GM18873 (cell line): ENCODE measurements at regions not wholly inside any gene's neighbourhood (a gene's known extent, or its start where the extent isn't known, plus 50 kb on each side); places are given as distances from the start of the nearest gene placed in this dataset.

Experiments
- ATAC-seq: cut with Tn5 transposase; IDR thresholded peaks from one replicate; pipeline ENCODE4 v1.9.1; 2021; ENCODE audit warnings: mild to moderate bottlenecking, moderate library complexity, moderate number of reproducible peaks; ENCODE audit not compliant: unreplicated experiment, low FRiP score

- ATAC-seq, result no peak
These were observed 52.2 kb downstream of the FAT3 start for GRCh38 chr11:92276773-92277172.

DNA sequence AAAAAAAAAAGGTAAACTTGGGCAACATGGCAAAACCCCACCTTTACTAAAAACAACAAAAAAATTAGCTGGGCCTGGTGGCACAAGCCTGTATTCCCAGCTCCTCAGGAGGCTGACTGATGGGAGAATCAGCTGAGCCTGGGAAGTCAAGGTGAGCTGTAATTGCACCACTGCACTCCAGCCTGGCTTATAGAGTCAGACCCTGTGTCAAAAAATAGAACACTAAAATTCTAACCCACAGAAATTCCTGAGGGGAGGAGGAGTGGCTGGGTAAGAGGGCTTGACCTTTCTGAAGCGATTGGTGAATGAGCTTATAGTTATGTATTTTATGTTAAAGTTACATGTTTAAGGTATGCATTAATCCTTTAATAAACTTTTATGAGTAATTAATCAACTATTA lies 53.3 kb downstream of the FAT3 start:
- ATAC-seq, result no peak

GRCh38 chr11:92278791-92279433 lies 54.3 kb downstream of the FAT3 start:
- ATAC-seq, result no peak

DNA sequence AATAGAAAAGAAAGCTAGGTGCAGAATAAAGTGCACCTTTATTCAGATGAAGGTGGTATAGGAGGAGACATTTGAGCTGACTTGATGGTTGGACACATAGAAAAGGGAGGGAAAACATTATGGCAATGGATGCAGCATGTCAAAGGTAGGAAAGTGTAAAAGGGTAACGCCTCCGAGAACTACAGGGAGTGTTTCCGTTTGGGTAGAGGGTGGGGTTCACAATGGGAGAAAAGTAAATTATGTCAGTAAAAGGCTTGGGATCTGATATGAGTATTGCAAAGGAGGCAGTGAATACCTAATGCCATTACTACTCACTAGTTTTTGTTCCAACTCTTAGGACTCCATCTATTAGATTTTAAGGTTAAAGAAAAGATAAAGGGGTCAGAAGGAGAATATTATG lies 59.5 kb downstream of the FAT3 start:
- ATAC-seq, result no peak

GRCh38 chr11:92284558-92284957 lies 59.9 kb downstream of the FAT3 start:
- ATAC-seq, result no peak

DNA sequence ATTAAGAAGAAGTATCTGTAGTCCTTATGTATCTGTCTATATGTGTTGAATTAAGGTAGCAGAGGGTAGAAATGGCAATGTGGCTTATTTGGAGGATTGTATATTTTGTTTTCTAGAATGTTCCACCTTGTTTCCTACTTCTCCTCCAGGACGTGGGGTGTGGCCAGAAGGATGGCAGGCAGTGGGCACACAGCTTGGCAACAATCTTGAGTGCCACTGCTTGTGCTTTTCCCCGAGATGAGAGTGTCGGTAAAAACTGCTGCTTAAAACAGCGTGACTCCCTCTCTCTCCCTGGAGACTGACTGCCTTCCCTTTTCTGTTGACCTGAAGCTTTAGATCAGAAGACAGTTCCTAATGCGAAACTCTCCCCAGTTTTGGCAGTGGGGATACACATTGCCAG lies 61.2 kb downstream of the FAT3 start:
- no peak for ATAC-seq

GRCh38 chr11:92286709-92287108 lies 62.1 kb downstream of the FAT3 start:
- ATAC-seq, result no peak

GRCh38 chr11:92295175-92296137 lies 70.8 kb downstream of the FAT3 start:
- no peak for ATAC-seq

DNA sequence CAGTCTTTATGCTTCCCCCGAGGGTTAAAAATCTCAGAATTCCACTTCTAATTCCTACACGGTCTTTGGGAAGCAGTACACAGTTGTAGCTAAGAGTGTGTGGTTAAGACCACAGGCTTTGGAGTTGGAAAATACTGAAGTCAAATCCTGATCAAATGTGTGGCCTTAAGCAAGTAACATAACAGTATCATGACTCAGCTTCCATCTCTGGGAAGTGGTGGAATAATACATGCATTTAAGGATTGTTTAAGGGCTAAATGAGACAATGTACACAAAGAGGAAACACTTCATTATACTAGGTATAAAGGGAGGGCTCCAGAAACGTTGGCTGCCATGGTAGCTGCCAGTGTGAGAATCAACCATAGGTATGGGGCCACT lies 71.5 kb downstream of the FAT3 start:
- ATAC-seq, result no peak

DNA sequence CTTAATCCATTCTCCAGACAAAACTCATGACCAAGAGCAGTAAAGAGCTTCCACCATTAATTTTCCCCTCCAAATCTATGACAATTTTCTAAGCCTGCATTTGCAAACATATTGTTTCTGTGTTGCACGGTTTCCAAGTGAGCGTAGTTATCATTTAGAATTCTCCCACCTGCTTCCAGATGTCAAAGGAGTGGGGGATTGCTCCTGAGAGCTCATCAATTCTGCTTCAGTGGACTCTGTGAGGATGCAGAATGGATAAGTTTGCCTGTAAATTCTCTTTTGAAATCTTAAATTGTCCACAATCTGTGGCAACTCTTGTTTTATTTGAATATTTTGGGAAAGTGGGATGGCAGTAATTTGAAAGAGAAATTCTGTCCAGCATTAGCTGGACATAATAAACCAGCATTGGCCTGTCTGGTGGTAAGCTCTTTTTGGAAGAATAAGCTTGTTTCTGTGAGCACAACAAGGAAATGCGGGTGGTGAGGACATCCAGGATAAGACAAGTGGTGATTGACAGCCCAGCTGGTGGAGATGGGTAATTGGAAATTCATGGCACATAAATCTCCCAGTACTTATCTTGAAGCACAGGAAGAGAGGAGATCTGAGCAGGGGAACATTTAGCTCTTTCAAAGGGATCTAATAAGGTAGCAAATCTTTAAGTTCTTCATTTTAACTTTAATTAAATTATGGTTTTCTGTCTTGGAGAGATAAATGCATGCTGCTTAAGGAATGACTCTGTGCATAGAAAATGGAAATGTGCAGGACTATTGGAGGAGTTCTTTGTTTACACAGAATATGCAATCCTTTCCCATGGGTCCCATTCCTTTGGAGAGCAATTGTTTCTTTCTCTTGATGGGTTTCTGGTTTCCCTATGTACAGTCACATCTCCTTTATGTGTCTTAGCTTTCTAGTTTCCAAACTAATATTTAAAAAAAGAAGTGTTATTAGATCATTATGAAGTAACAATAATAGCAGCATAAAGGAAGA lies 73.2 kb downstream of the FAT3 start:
- ATAC-seq, result no peak

DNA sequence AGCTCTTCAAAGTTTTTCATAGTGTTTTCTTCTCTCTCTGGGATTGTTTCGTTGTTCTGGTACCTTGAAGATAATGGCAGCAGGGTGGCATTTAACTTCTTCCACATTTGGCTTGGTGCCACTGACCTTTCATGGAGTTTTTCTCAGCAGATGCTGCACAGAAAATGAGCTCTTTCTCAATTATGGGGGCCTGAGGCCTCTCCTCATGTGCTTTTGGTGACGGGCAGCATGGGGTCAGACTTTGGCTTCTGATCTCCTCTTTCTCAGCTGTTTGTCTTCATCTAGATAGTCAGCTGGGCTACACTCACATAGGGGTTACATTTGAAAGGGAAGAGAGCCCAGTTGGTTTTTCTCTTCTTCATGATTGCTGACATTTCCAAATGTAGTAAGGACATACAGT lies 76.3 kb downstream of the FAT3 start:
- no peak for ATAC-seq

- no peak for ATAC-seq
These were observed 78.2 kb downstream of the FAT3 start for GRCh38 chr11:92302770-92303169.

GRCh38 chr11:92304271-92304670 lies 79.7 kb downstream of the FAT3 start:
- no peak for ATAC-seq

DNA sequence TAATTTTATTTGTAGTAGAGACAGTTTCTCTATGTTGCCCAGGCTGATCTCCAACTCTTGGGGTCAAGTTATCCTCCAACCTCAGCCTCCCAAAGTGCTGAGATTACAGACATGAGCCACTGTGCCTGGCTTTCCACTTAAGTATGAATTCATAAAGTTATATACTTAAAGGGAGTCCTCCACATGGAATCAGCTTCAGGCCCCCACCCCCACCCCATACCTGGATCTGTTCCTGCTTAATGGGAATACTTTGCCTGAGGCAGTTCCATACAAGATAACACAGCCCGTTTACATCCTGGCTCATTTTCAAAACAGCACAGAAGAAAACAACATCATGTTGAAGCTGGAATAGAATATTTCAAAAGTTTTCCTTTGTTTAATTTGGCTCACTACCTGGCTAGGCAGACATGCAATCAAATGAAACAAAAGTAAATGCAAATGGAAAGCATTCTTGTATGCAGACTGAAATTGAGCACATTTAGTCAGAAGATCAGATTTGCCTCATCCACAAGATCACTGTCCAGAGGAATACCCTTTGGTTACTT lies 82.4 kb downstream of the FAT3 start:
- no peak for ATAC-seq

DNA sequence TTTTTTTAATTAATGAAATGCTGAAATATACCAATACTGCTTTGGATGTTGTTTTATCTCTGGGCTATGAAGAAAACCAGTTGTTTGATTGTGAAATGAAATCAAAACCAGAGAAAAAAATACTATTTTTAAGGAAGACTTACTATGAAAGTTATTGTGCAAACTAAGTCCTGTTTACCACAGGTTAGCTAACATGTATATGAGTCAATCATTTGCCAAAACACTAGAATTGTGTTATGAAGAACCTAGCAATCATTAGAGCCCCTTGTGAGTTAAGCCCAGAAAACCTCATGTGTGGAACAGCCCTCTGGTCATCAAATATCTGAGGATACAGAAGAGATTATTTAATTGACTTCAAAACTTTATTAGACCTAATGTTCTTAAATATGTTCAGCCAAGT lies 83.7 kb downstream of the FAT3 start:
- ATAC-seq, result no peak

DNA sequence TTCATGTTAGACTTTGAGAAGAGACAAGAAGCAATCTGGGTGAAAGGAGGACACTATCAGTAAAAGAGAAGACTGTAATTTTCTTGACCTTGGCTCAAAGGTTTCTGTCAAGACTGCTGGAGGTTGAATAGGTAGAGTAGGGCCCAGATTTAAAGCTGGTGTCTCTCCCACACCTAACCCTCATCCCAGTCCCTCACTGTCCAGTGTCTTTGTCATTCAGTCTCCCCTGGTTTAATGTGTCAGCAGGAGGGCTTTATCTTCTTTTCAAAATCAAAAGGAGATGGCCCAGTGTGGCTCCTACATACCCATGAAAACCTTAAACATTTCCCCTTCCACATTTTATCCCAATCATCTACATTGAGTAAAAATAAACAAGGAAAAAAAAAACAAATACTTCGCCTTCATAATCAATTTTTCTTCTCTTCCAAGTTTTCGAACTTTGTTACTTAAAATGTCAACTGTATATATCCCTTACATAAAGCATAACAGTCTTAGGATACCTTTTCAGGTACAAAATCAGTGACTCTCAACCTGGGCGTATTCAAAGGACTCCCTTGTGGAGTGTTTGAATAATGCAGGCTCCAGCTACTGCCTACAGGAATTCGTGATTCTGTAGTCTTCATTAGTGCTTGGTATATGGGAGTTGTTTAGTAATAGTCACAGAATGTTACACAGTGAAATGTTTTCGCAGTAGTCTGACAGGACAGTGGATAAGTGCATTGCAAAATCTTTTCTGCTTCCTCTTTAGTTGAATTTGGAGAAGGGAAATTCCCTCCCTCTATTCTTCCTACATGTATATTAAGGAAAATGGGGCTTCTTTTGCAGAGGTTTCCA lies 87.2 kb downstream of the FAT3 start:
- ATAC-seq, result no peak

DNA sequence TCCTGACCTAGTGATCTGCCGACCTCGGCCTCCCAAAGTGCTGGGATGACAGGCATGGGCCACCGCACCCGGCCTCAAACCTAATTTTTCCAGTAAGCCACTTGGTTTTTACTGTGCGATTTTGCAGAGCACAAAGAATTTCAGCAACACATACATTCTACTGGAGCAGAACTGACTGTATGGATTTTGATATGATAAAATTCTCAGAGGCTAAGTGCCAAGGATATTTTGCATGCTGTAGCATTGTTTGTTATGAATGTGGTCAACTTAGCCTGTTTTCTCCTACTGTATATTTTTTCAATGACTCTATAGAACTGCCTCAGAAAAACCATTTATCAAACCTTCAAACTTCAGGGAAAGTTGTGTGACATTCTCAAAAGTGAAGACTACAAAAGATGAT lies 89.2 kb downstream of the FAT3 start:
- ATAC-seq, result no peak

DNA sequence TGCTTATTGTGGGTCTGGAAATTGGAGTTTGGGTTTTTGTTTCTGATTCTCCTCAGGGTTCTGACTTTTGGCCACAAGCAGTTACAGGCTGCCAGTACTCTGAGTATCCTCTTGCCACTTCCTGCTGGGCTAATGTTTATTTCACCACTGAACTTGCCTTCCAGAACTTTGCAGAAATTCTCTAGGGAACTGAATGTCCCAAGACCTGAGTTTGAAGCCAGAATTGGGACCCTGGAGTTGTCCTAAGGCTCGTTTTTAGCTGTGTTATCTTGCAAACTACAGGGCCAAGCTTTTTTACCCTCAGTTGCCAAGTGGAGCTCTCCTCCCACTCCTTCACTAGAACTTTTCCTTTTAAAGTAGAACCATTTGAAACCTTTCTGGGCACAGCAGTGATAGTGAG lies 89.9 kb downstream of the FAT3 start:
- ATAC-seq, result no peak

DNA sequence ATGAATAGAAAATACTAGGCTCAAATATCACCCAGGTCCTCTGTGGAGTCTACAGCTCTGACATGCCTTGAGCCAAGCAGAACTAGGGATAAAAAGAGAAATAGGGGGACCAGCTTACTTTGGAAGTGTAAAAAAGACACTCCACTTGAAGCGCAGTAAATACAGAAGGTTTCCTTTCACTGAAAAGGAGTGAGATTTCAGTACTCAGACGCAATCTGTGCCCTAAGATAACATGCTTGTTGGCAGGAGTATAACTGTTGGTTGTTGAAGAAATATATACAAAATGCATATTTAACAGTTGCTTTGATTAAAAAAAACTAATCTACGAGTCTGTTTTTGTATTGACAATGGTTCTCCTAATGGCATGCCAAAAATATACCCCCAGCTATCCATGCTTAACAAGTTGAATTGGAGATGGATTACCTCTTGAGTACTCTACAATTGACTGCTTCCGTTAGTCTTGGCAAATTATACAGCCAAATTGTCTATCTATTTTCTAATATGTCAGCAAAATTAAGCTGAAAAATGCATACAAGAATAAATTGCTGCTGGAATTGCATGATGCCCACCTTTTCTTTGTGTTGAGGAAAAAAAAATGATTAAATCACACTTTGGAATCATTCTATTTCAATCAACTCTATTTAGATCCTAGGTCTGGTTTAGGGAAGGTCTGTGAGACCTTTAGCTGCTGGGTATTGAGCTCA lies 91.6 kb downstream of the FAT3 start:
- no peak for ATAC-seq
